ENCODE measurements at regions not wholly inside any gene's neighbourhood (a gene's known extent, or its start where the extent isn't known, plus 50 kb on each side); places are given as distances from the start of the nearest gene placed in this dataset.

DNA sequence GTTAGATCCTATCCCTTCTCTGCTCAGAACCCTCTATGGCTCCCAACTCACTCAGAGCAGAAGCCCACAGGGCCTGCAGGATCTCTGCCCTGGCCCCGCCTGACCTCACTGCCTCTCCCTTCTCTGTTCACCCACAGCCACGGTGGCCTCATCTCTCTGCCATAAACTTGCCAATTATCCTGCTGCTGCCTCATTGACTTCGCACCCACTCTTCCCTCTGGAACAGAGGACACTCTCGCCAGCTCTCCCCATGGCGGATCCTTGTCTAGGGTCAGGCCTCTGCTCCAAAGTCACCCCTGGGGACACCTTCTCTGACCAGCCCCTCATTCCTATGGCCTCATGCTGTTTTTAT is 86.4 kb downstream of the CEBPB start:
- TF ChIP-seq, protein P1, sequence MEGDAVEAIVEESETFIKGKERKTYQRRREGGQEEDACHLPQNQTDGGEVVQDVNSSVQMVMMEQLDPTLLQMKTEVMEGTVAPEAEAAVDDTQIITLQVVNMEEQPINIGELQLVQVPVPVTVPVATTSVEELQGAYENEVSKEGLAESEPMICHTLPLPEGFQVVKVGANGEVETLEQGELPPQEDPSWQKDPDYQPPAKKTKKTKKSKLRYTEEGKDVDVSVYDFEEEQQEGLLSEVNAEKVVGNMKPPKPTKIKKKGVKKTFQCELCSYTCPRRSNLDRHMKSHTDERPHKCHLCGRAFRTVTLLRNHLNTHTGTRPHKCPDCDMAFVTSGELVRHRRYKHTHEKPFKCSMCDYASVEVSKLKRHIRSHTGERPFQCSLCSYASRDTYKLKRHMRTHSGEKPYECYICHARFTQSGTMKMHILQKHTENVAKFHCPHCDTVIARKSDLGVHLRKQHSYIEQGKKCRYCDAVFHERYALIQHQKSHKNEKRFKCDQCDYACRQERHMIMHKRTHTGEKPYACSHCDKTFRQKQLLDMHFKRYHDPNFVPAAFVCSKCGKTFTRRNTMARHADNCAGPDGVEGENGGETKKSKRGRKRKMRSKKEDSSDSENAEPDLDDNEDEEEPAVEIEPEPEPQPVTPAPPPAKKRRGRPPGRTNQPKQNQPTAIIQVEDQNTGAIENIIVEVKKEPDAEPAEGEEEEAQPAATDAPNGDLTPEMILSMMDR (IDR thresholded peaks at IDR 0.05): no peak
- no peak for TF ChIP-seq POLR2AphosphoS5 (IDR thresholded peaks at IDR 0.05)
- no peak for TF ChIP-seq POLR2A (IDR thresholded peaks at IDR 0.05)

Data from breast epithelium (tissue), 3 donors.